ENCODE measurements at regions not wholly inside any gene's neighbourhood (a gene's known extent, or its start where the extent isn't known, plus 50 kb on each side); places are given as distances from the start of the nearest gene placed in this dataset.

DNA sequence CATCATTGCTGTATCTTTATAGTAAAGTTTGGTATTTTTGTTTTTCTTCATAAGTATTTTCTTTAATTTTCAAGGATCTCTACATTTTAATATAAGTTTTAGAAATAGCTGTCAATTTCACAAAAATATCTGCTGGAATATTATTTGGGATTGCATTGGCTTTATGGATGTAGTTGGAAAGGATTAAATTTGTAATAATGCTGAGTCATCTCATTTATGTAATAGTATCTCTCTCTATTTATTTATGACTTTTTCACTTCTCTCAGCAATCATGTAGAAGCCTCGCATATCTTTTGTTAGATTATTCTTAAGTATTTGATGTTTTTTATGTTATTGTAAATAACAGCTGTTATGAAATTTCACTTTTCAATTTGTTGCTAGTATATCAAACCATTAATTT is 223.1 kb upstream of the POGK start:
- H3K4me3 ChIP-seq (ENCODE audit: insufficient read depth in 1 of 2, low read depth in 1 of 2, low read length in 2 of 2) = no peak overlapping the region
- no peak overlapping the region for H2AK5ac ChIP-seq (ENCODE audit: low read length, severe bottlenecking)
- H3K18ac ChIP-seq (ENCODE audit: low read depth in 1 of 2, low read length in 2 of 2) = no peak overlapping the region
- H3K27ac ChIP-seq (ENCODE audit: low read length, poor library complexity, severe bottlenecking) = no peak overlapping the region
- no CpG with 5 or more reads among the region's 1 CpG for WGBS
- H3K4ac ChIP-seq (ENCODE audit: low read depth in 1 of 2, low read length in 2 of 2) = no peak overlapping the region
- H3K27me3 ChIP-seq (ENCODE audit: control insufficient read depth in 1 of 2, insufficient read depth in 1 of 2, low read length in 2 of 2) = no peaks in the 10 kb centered on the region
- H3K36me3 ChIP-seq (ENCODE audit: control insufficient read depth in 1 of 2, insufficient read depth in 2 of 2, low read depth in 1 of 2, low read length in 2 of 2) = no peaks in the 10 kb centered on the region
- no peak overlapping the region for H3K9ac ChIP-seq (ENCODE audit: low read length)
- no peak for DNase-seq
- H4K8ac ChIP-seq (ENCODE audit: low read length) = no peak overlapping the region
- no peak overlapping the region for H2BK15ac ChIP-seq (ENCODE audit: low read depth, poor library complexity, severe bottlenecking)
- no peak overlapping the region for H2BK5ac ChIP-seq (ENCODE audit: low read depth, low read length, poor library complexity, severe bottlenecking)
- H2BK12ac ChIP-seq (ENCODE audit: low read length in 2 of 2) = no peak overlapping the region
- no peak overlapping the region for H3K14ac ChIP-seq (ENCODE audit: low read length in 2 of 2)
- H4K91ac ChIP-seq (ENCODE audit: low read length) = no peak overlapping the region
- H3K4me2 ChIP-seq (ENCODE audit: low read length, poor library complexity, severe bottlenecking) = no peak overlapping the region
- no peaks in the 10 kb centered on the region for H3K4me1 ChIP-seq (ENCODE audit: control insufficient read depth, insufficient read depth, low read depth, low read length)
- no peak overlapping the region for H3K23ac ChIP-seq (ENCODE audit: low read length in 2 of 2)
- H3K9me3 ChIP-seq (ENCODE audit: control insufficient read depth, low read length) = peaks cover 2% of the 10 kb centered on the region
- no peaks in the 10 kb centered on the region for H3K79me1 ChIP-seq (replicated peaks; ENCODE audit: low read length, poor library complexity, severe bottlenecking)
- H2BK120ac ChIP-seq (ENCODE audit: low read depth, low read length) = no peak overlapping the region
- no peak overlapping the region for H2AFZ ChIP-seq (ENCODE audit: low read depth, low read length)

DNA sequence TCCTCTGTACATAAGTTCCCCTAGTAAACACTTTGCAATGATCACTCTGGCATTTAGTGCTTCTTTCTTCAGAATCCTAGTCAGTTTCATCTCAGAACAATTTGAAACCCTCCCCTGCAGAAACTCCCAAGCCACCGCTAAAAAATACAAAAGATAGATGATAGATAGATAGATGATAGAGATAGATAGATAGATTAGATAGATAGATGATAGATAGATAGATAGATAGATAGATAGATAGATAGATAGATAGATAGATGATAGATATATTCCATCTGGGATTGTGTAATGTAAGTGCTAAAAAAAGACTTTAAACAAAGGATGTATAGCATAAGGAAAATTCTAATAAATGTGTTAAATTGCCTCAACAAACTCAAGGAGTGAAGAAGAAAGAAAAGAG is 212.6 kb upstream of the POGK start:
- H3K27me3 ChIP-seq (ENCODE audit: control insufficient read depth in 1 of 2, insufficient read depth in 1 of 2, low read length in 2 of 2) = no peaks in the 10 kb centered on the region
- H2BK12ac ChIP-seq (ENCODE audit: low read length in 2 of 2) = no peak overlapping the region
- no peak overlapping the region for H3K4me3 ChIP-seq (ENCODE audit: insufficient read depth in 1 of 2, low read depth in 1 of 2, low read length in 2 of 2)
- H3K23ac ChIP-seq (ENCODE audit: low read length in 2 of 2) = no peak overlapping the region
- H3K9me3 ChIP-seq (ENCODE audit: control insufficient read depth, low read length) = no peaks in the 10 kb centered on the region
- no peak overlapping the region for H4K8ac ChIP-seq (ENCODE audit: low read length)
- H3K4ac ChIP-seq (ENCODE audit: low read depth in 1 of 2, low read length in 2 of 2) = no peak overlapping the region
- H2BK120ac ChIP-seq (ENCODE audit: low read depth, low read length) = no peak overlapping the region
- H2BK15ac ChIP-seq (ENCODE audit: low read depth, poor library complexity, severe bottlenecking) = no peak overlapping the region
- no peaks in the 10 kb centered on the region for H3K36me3 ChIP-seq (ENCODE audit: control insufficient read depth in 1 of 2, insufficient read depth in 2 of 2, low read depth in 1 of 2, low read length in 2 of 2)
- no peak overlapping the region for H3K18ac ChIP-seq (ENCODE audit: low read depth in 1 of 2, low read length in 2 of 2)
- no peak overlapping the region for H3K14ac ChIP-seq (ENCODE audit: low read length in 2 of 2)
- no peaks in the 10 kb centered on the region for H3K4me1 ChIP-seq (ENCODE audit: control insufficient read depth, insufficient read depth, low read depth, low read length)
- no peaks in the 10 kb centered on the region for H3K79me1 ChIP-seq (replicated peaks; ENCODE audit: low read length, poor library complexity, severe bottlenecking)
- H2AK5ac ChIP-seq (ENCODE audit: low read length, severe bottlenecking) = no peak overlapping the region
- H2BK5ac ChIP-seq (ENCODE audit: low read depth, low read length, poor library complexity, severe bottlenecking) = no peak overlapping the region
- no peak for DNase-seq
- H3K9ac ChIP-seq (ENCODE audit: low read length) = no peak overlapping the region
- H3K4me2 ChIP-seq (ENCODE audit: low read length, poor library complexity, severe bottlenecking) = no peak overlapping the region
- no peak overlapping the region for H2AFZ ChIP-seq (ENCODE audit: low read depth, low read length)
- WGBS = no CpG with 5 or more reads among the region's 1 CpG
- no peak overlapping the region for H3K27ac ChIP-seq (ENCODE audit: low read length, poor library complexity, severe bottlenecking)
- H4K91ac ChIP-seq (ENCODE audit: low read length) = no peak overlapping the region

DNA sequence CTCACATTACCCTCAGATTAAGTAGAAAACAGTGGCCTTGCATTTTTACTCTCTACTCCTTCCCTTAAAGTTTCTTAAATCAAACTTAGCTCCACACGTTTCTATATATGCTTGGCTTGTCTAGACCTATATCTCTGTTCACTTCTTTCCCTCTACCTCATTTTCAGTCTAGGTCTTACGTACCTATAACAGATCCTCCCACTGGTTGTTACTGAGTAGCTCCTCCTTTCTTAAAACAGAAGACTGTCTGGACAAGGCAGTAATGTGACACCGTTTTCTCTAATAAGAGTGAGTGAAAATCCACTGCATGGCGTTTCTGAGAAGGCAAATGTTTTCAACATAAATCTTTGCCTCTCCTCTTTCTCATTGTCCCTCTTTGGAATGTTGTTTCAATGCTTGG is 211.7 kb upstream of the POGK start:
- no peak overlapping the region for H3K4me3 ChIP-seq (ENCODE audit: insufficient read depth in 1 of 2, low read depth in 1 of 2, low read length in 2 of 2)
- no peak overlapping the region for H3K27ac ChIP-seq (ENCODE audit: low read length, poor library complexity, severe bottlenecking)
- 78% methylated on average over 2 of the region's 4 CpGs for WGBS
- H3K23ac ChIP-seq (ENCODE audit: low read length in 2 of 2) = no peak overlapping the region
- H3K4ac ChIP-seq (ENCODE audit: low read depth in 1 of 2, low read length in 2 of 2) = no peak overlapping the region
- H4K91ac ChIP-seq (ENCODE audit: low read length) = no peak overlapping the region
- H4K8ac ChIP-seq (ENCODE audit: low read length) = no peak overlapping the region
- H3K27me3 ChIP-seq (ENCODE audit: control insufficient read depth in 1 of 2, insufficient read depth in 1 of 2, low read length in 2 of 2) = no peaks in the 10 kb centered on the region
- no peak overlapping the region for H3K4me2 ChIP-seq (ENCODE audit: low read length, poor library complexity, severe bottlenecking)
- no peak overlapping the region for H2BK120ac ChIP-seq (ENCODE audit: low read depth, low read length)
- no peak overlapping the region for H3K9ac ChIP-seq (ENCODE audit: low read length)
- H2AK5ac ChIP-seq (ENCODE audit: low read length, severe bottlenecking) = no peak overlapping the region
- no peak overlapping the region for H2AFZ ChIP-seq (ENCODE audit: low read depth, low read length)
- H3K79me1 ChIP-seq (replicated peaks; ENCODE audit: low read length, poor library complexity, severe bottlenecking) = no peaks in the 10 kb centered on the region
- no peak overlapping the region for H2BK15ac ChIP-seq (ENCODE audit: low read depth, poor library complexity, severe bottlenecking)
- no peaks in the 10 kb centered on the region for H3K36me3 ChIP-seq (ENCODE audit: control insufficient read depth in 1 of 2, insufficient read depth in 2 of 2, low read depth in 1 of 2, low read length in 2 of 2)
- no peak overlapping the region for H2BK5ac ChIP-seq (ENCODE audit: low read depth, low read length, poor library complexity, severe bottlenecking)
- no peak overlapping the region for H2BK12ac ChIP-seq (ENCODE audit: low read length in 2 of 2)
- H3K4me1 ChIP-seq (ENCODE audit: control insufficient read depth, insufficient read depth, low read depth, low read length) = no peaks in the 10 kb centered on the region
- no peak overlapping the region for H3K14ac ChIP-seq (ENCODE audit: low read length in 2 of 2)
- no peak for DNase-seq
- H3K9me3 ChIP-seq (ENCODE audit: control insufficient read depth, low read length) = no peaks in the 10 kb centered on the region
- H3K18ac ChIP-seq (ENCODE audit: low read depth in 1 of 2, low read length in 2 of 2) = no peak overlapping the region

DNA sequence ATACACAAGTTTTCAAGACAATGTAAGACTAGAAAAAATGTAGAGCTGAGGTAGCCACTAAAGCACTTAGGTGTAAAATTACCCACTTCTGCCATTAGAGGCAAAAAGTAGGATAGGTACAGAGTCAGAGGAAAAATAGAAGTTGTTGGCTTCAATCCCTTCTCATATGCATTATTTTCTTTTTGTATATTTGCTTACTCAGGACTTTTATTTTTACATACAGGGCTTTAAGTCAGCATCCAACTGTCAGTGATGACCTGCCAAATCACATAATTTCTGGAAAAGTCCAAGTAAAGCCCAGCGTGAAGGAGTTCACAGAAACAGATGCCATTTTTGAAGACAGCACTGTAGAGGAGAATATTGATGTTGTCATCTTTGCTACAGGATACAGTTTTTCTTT is 211.0 kb upstream of the POGK start:
- H4K8ac ChIP-seq (ENCODE audit: low read length) = no peak overlapping the region
- H3K23ac ChIP-seq (ENCODE audit: low read length in 2 of 2) = no peak overlapping the region

More for the DNA sequence above, 211.0 kb upstream of the POGK start:
- H3K14ac ChIP-seq (ENCODE audit: low read length in 2 of 2) = no peak overlapping the region
- H3K9me3 ChIP-seq (ENCODE audit: control insufficient read depth, low read length) = no peaks in the 10 kb centered on the region
- no peak overlapping the region for H4K91ac ChIP-seq (ENCODE audit: low read length)
- H3K79me1 ChIP-seq (replicated peaks; ENCODE audit: low read length, poor library complexity, severe bottlenecking) = no peaks in the 10 kb centered on the region
- H2BK120ac ChIP-seq (ENCODE audit: low read depth, low read length) = no peak overlapping the region
- no peak overlapping the region for H3K4me3 ChIP-seq (ENCODE audit: insufficient read depth in 1 of 2, low read depth in 1 of 2, low read length in 2 of 2)
- H3K4ac ChIP-seq (ENCODE audit: low read depth in 1 of 2, low read length in 2 of 2) = no peak overlapping the region
- no peak overlapping the region for H3K27ac ChIP-seq (ENCODE audit: low read length, poor library complexity, severe bottlenecking)
- no peak overlapping the region for H3K4me2 ChIP-seq (ENCODE audit: low read length, poor library complexity, severe bottlenecking)
- H3K9ac ChIP-seq (ENCODE audit: low read length) = no peak overlapping the region
- H3K27me3 ChIP-seq (ENCODE audit: control insufficient read depth in 1 of 2, insufficient read depth in 1 of 2, low read length in 2 of 2) = no peaks in the 10 kb centered on the region
- H3K18ac ChIP-seq (ENCODE audit: low read depth in 1 of 2, low read length in 2 of 2) = no peak overlapping the region
- no peak overlapping the region for H2BK15ac ChIP-seq (ENCODE audit: low read depth, poor library complexity, severe bottlenecking)
- H2BK5ac ChIP-seq (ENCODE audit: low read depth, low read length, poor library complexity, severe bottlenecking) = no peak overlapping the region
- no peak overlapping the region for H2AK5ac ChIP-seq (ENCODE audit: low read length, severe bottlenecking)
- whole genome bisulfite sequencing = 94% methylated on average over 1 of the region's 1 CpG
- H3K4me1 ChIP-seq (ENCODE audit: control insufficient read depth, insufficient read depth, low read depth, low read length) = no peaks in the 10 kb centered on the region
- no peak for DNase-seq
- H2AFZ ChIP-seq (ENCODE audit: low read depth, low read length) = no peak overlapping the region
- no peak overlapping the region for H2BK12ac ChIP-seq (ENCODE audit: low read length in 2 of 2)
- no peaks in the 10 kb centered on the region for H3K36me3 ChIP-seq (ENCODE audit: control insufficient read depth in 1 of 2, insufficient read depth in 2 of 2, low read depth in 1 of 2, low read length in 2 of 2)

Data from mesenchymal stem cell (in vitro differentiated cells and primary cell).